ENCODE measurements at regions not wholly inside any gene's neighbourhood (a gene's known extent, or its start where the extent isn't known, plus 50 kb on each side); places are given as distances from the start of the nearest gene placed in this dataset.

- H3K4me3 Mint-ChIP-seq (ENCODE audit: unreplicated experiment): no peak overlapping the region
- TF ChIP-seq, protein P1, sequence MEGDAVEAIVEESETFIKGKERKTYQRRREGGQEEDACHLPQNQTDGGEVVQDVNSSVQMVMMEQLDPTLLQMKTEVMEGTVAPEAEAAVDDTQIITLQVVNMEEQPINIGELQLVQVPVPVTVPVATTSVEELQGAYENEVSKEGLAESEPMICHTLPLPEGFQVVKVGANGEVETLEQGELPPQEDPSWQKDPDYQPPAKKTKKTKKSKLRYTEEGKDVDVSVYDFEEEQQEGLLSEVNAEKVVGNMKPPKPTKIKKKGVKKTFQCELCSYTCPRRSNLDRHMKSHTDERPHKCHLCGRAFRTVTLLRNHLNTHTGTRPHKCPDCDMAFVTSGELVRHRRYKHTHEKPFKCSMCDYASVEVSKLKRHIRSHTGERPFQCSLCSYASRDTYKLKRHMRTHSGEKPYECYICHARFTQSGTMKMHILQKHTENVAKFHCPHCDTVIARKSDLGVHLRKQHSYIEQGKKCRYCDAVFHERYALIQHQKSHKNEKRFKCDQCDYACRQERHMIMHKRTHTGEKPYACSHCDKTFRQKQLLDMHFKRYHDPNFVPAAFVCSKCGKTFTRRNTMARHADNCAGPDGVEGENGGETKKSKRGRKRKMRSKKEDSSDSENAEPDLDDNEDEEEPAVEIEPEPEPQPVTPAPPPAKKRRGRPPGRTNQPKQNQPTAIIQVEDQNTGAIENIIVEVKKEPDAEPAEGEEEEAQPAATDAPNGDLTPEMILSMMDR (IDR thresholded peaks at IDR 0.05): no peak
- no peaks in the 10 kb centered on the region for H3K36me3 Mint-ChIP-seq (ENCODE audit: unreplicated experiment)
- H3K4me1 Mint-ChIP-seq (ENCODE audit: unreplicated experiment): no peaks in the 10 kb centered on the region
- no peaks in the 10 kb centered on the region for H3K27me3 Mint-ChIP-seq (ENCODE audit: unreplicated experiment)
- DNase-seq (ENCODE audit: extremely low spot score, unreplicated experiment): no peak
- peaks cover 15% of the 10 kb centered on the region for H3K9me3 Mint-ChIP-seq (ENCODE audit: unreplicated experiment)
- no peak overlapping the region for H3K27ac Mint-ChIP-seq (ENCODE audit: unreplicated experiment)
Observed at GRCh38 chr12:115114140-115114539, 430.2 kb upstream of the TBX3 start.

- TF ChIP-seq, protein P1 (IDR thresholded peaks at IDR 0.05): no peak
- no peaks in the 10 kb centered on the region for H3K4me1 Mint-ChIP-seq (ENCODE audit: unreplicated experiment)
- no peaks in the 10 kb centered on the region for H3K36me3 Mint-ChIP-seq (ENCODE audit: unreplicated experiment)
- no peaks in the 10 kb centered on the region for H3K27me3 Mint-ChIP-seq (ENCODE audit: unreplicated experiment)
- no peaks in the 10 kb centered on the region for H3K9me3 Mint-ChIP-seq (ENCODE audit: unreplicated experiment)
- DNase-seq (ENCODE audit: extremely low spot score, unreplicated experiment): no peak
- no peak overlapping the region for H3K27ac Mint-ChIP-seq (ENCODE audit: unreplicated experiment)
- H3K4me3 Mint-ChIP-seq (ENCODE audit: unreplicated experiment): no peak overlapping the region
Observed at GRCh38 chr12:115109863-115110262, 425.9 kb upstream of the TBX3 start.

- Mint-ChIP-seq H3K36me3 (ENCODE audit: unreplicated experiment) (no peaks in the 10 kb centered on the region), H3K27ac (ENCODE audit: unreplicated experiment) (no peak overlapping the region), H3K4me3 (ENCODE audit: unreplicated experiment) (no peak overlapping the region), H3K9me3 (ENCODE audit: unreplicated experiment) (peaks cover 7% of the 10 kb centered on the region), H3K4me1 (ENCODE audit: unreplicated experiment) (no peaks in the 10 kb centered on the region), H3K27me3 (ENCODE audit: unreplicated experiment) (no peaks in the 10 kb centered on the region)
- no peak for DNase-seq (ENCODE audit: extremely low spot score, unreplicated experiment)
- TF ChIP-seq, protein P1 (IDR thresholded peaks at IDR 0.05): no peak
Observed at GRCh38 chr12:115108129-115109100, 424.4 kb upstream of the TBX3 start.

GRCh38 chr12:115103884-115104883 is 420.2 kb upstream of the TBX3 start:
- H3K4me3 Mint-ChIP-seq (ENCODE audit: unreplicated experiment): no peak overlapping the region
- TF ChIP-seq, protein P1 (IDR thresholded peaks at IDR 0.05): no peak
- H3K9me3 Mint-ChIP-seq (ENCODE audit: unreplicated experiment): peaks cover 24% of the 10 kb centered on the region
- no peaks in the 10 kb centered on the region for H3K27me3 Mint-ChIP-seq (ENCODE audit: unreplicated experiment)
- no peak overlapping the region for H3K27ac Mint-ChIP-seq (ENCODE audit: unreplicated experiment)
- H3K36me3 Mint-ChIP-seq (ENCODE audit: unreplicated experiment): no peaks in the 10 kb centered on the region
- no peak for DNase-seq (ENCODE audit: extremely low spot score, unreplicated experiment)
- no peaks in the 10 kb centered on the region for H3K4me1 Mint-ChIP-seq (ENCODE audit: unreplicated experiment)
